ENCODE measurements at regions not wholly inside any gene's neighbourhood (a gene's known extent, or its start where the extent isn't known, plus 50 kb on each side); places are given as distances from the start of the nearest gene placed in this dataset.

DNA sequence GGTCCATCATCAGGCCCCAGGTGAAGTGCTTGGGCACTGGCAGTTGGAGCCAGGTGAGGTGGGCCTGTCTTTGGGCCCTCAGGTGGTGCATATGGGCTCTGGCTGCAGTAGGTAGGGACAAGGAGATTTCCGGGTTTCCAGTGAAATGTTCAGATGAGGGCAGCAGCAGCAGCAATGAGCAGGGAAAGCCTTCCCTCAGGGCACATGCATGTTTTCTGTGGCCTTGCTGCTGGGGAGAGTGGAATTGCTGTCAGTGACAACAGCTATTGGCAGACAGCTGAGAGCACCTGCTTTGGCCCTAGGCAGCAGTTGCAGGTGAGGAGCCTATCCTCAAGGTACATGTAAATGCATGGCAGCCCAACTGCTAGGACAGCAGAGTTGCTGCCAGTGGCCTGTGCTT, 58.9 kb upstream of the QRFPR start:
- H3K36me3 ChIP-seq = no peaks in the 10 kb centered on the region
- no peak overlapping the region for H3K27ac ChIP-seq
- H3K9me3 ChIP-seq = peaks cover 5 to 51% (median 43%) of the 10 kb centered on the region in 8 donors
- no peaks in the 10 kb centered on the region for H3K27me3 ChIP-seq (replicated peaks in 1 of 7)
- no peak for DNase-seq
- no peaks in the 10 kb centered on the region for H3K4me1 ChIP-seq
- 89 to 100% (median 100%) methylated on average over 1 of the region's 1 CpG for WGBS, 5 donors
- no peak for TF ChIP-seq CTCF (IDR thresholded peaks at IDR 0.05 in 8 of 11, conservative IDR thresholded peaks at IDR 0.05 in 3 of 11)
- TF ChIP-seq POLR2AphosphoS5 (IDR thresholded peaks at IDR 0.05) = no peak
- TF ChIP-seq POLR2A (IDR thresholded peaks at IDR 0.05) = no peak
- no peak overlapping the region for H3K4me3 ChIP-seq
- intact Hi-C loops (cut with DNase I; ENCODE audit: low total_unique reads) = no loop called here
